Mesothelial cell of epicardium (in vitro differentiated cells): ENCODE measurements at regions not wholly inside any gene's neighbourhood (a gene's known extent, or its start where the extent isn't known, plus 50 kb on each side); places are given as distances from the start of the nearest gene placed in this dataset.

Source experiments
- DNase-seq, 2 experiments: peaks; one replicate each; pipeline ENCODE4 v3.0.0; 2021; ENCODE audit warnings: low spot score in 2 of 2; ENCODE audit not compliant: unreplicated experiment in 2 of 2
- H3K27ac Mint-ChIP-seq: 2 replicates; pipeline ENCODE4 v1.8.0; 2021; ENCODE audit warnings: mixed read lengths
- H3K27me3 Mint-ChIP-seq: 2 replicates; pipeline ENCODE4 v1.8.0; 2021; ENCODE audit warnings: low read depth, mixed read lengths
- H3K36me3 Mint-ChIP-seq: 2 replicates; pipeline ENCODE4 v1.8.0; 2021; ENCODE audit warnings: mixed read lengths
- H3K4me1 Mint-ChIP-seq: 2 replicates; pipeline ENCODE4 v1.8.0; 2021; ENCODE audit warnings: mixed read lengths
- H3K4me3 Mint-ChIP-seq: 2 replicates; pipeline ENCODE4 v1.8.0; 2021; ENCODE audit warnings: mild to moderate bottlenecking, moderate library complexity, mixed read lengths
- H3K9me3 Mint-ChIP-seq: 2 replicates; pipeline ENCODE4 v1.8.0; 2021; ENCODE audit warnings: mixed read lengths
- TF ChIP-seq, protein P1 (sequence below): fragments of 200-600 bp; sonication (generic); IDR thresholded peaks from one replicate; pipeline ENCODE4 v1.5.0; 2021; ENCODE audit warnings: antibody characterized with exemption; ENCODE audit not compliant: unreplicated experiment

DNA sequence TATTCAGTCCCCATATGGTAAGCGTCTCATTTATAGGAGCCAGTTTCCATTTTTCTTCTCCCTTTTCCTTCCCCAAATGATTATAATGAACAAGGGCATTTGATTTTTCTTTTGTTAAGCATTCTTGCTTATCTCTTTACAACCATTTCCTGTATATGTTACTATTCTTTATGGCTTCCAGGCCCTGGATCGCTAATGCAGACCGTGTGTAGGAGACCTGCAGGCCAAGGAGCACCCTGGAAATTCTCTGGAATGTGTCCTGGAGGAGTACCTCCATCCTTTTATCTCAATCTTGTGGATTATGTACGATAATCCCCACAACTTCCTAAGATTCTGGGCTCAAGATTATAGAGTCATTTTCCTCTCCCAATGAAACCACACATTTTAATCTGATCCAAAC is 439.6 kb upstream of the MMADHC start:
- TF ChIP-seq, protein P1, sequence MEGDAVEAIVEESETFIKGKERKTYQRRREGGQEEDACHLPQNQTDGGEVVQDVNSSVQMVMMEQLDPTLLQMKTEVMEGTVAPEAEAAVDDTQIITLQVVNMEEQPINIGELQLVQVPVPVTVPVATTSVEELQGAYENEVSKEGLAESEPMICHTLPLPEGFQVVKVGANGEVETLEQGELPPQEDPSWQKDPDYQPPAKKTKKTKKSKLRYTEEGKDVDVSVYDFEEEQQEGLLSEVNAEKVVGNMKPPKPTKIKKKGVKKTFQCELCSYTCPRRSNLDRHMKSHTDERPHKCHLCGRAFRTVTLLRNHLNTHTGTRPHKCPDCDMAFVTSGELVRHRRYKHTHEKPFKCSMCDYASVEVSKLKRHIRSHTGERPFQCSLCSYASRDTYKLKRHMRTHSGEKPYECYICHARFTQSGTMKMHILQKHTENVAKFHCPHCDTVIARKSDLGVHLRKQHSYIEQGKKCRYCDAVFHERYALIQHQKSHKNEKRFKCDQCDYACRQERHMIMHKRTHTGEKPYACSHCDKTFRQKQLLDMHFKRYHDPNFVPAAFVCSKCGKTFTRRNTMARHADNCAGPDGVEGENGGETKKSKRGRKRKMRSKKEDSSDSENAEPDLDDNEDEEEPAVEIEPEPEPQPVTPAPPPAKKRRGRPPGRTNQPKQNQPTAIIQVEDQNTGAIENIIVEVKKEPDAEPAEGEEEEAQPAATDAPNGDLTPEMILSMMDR = no peak
- Mint-ChIP-seq H3K9me3 (no peaks in the 10 kb centered on the region), H3K27ac (peak overlapping the region; percentile 6), H3K36me3 (no peaks in the 10 kb centered on the region), H3K27me3 (no peaks in the 10 kb centered on the region), H3K4me1 (peaks cover 25% of the 10 kb centered on the region), H3K4me3 (no peak overlapping the region)
- no peak for DNase-seq

DNA sequence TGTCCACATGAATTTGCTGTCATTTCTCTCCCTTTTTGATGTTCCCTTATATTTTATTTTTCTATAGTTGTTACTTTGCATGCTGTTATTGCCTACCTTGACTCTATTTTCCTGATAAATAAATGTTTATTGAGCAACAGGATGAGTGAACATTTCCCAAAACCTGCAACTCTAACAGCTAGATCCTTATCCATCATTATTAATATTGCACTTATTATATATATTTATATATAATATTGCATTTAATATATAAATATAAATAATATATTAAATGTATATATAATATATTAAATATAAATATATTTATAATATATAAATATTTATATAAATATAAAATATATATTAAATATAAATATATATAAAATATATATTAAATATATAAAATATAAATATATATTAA is 436.1 kb upstream of the MMADHC start:
- no peaks in the 10 kb centered on the region for H3K27me3 Mint-ChIP-seq
- TF ChIP-seq, protein P1 = no peak
- no peak for DNase-seq
- H3K9me3 Mint-ChIP-seq = no peaks in the 10 kb centered on the region
- H3K4me3 Mint-ChIP-seq = no peak overlapping the region
- H3K27ac Mint-ChIP-seq = no peak overlapping the region
- H3K36me3 Mint-ChIP-seq = no peaks in the 10 kb centered on the region
- H3K4me1 Mint-ChIP-seq = peaks cover 18% of the 10 kb centered on the region

DNA sequence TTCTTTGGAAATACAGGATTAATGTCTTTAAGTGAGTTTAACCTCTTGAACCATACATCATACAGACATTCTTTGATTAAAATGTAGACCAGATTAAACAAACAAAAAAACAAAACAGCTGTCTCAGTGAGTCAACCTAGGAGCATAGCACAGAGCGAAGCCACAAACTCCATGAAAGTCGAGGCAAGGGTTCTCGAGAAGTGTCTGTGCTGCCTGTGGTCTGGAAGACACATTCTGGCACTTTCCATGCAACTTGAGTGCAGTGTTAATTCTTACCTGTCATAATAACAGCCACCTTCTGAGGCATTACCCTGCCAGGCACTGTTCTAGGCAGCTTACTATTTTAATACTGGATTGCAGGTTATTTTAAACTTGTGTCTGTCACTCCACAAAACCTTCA is 435.5 kb upstream of the MMADHC start:
- H3K9me3 Mint-ChIP-seq = no peaks in the 10 kb centered on the region
- no peak for DNase-seq
- H3K4me3 Mint-ChIP-seq = no peak overlapping the region
- H3K4me1 Mint-ChIP-seq = peaks cover 13% of the 10 kb centered on the region
- no peak overlapping the region for H3K27ac Mint-ChIP-seq
- TF ChIP-seq, protein P1 = no peak
- no peaks in the 10 kb centered on the region for H3K27me3 Mint-ChIP-seq
- no peaks in the 10 kb centered on the region for H3K36me3 Mint-ChIP-seq

DNA sequence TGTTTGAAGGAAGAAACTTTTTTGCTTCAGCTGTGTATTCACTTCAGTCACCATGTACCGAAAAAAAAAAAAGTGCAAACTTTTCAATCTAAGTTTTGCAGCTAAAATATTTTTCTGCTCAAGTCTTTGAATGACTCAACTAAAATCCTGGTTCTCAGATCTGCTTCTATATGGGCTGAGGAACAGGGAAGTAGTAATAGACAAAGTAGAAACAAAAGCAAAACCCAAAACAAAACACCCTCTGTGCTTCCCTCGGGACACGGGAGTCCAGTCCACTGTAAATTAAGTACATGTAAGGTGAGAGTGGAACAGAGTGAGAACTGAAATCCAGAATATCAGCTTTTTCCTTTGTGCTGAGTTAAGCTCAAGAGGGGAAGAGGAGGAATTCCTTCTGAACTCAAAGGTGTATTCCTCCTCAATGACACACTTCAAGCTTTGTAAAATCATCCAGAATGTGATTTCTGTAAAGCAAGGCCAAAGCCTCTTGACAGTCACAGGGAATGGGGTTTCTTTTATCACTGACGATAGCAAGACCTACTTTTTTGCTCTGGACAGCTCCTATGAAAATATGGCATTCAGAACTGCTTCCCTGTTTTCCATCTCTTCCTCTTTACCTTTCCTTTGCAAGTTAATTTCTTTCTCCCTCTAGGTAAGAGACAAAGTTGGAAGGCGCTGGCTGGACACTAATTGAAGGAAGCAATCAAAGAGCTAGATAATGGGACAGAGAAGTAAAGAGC is 433.5 kb upstream of the MMADHC start:
- Mint-ChIP-seq H3K9me3 (no peaks in the 10 kb centered on the region), H3K36me3 (no peaks in the 10 kb centered on the region), H3K27me3 (no peaks in the 10 kb centered on the region), H3K4me1 (peaks cover 2% of the 10 kb centered on the region), H3K27ac (no peak overlapping the region), H3K4me3 (no peak overlapping the region)
- TF ChIP-seq, protein P1 = no peak
- no peak for DNase-seq

DNA sequence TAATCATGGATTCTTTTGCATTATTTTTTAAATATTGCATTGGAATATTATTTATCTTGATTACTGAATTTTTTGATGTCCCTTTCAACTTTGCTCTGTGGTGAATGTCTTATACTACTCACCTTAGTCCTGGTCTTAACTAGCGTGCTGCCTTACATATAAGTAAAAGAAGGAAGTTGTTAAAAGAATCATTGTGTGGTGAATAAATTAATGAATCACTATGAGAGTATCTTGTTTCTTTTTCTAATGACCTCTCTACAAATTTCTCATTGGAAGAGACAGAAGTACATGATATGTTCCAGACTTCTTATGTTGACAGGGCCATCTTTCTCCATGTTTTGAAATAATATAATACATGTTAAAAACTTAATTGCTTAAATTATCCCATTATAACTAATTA is 432.6 kb upstream of the MMADHC start:
- Mint-ChIP-seq H3K4me3 (no peak overlapping the region), H3K36me3 (peaks cover 4% of the 10 kb centered on the region), H3K4me1 (peaks cover 2% of the 10 kb centered on the region), H3K27me3 (no peaks in the 10 kb centered on the region), H3K9me3 (peaks cover 8% of the 10 kb centered on the region), H3K27ac (no peak overlapping the region)
- TF ChIP-seq, protein P1 = no peak
- no peak for DNase-seq

DNA sequence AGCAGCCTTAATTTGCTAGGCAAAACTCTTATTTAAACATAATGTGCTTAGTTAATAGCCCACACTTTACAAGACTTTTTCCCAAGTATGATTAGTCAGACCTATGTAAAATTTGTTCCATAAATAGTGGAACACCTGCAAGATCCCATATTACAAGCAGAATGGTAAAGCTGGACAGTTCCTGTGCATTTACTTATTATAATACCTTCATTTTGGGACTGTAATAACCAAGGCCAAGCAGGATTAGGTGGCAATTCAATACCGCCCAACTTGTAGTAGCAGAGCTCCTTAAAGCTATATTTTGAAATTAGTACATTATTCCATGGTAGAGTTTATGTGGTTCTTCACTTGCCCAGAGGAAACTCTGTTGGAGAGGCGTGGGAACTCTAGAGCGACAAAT is 431.5 kb upstream of the MMADHC start:
- TF ChIP-seq, protein P1 = no peak
- Mint-ChIP-seq H3K4me3 (no peak overlapping the region), H3K36me3 (peaks cover 4% of the 10 kb centered on the region), H3K27ac (no peak overlapping the region), H3K9me3 (peaks cover 10% of the 10 kb centered on the region), H3K4me1 (peaks cover 2% of the 10 kb centered on the region), H3K27me3 (no peaks in the 10 kb centered on the region)
- no peak for DNase-seq
